NCI-H524 treated with DMSO at 0.1 percent for 48 hours (cell line): ENCODE measurements at regions not wholly inside any gene's neighbourhood (a gene's known extent, or its start where the extent isn't known, plus 50 kb on each side); places are given as distances from the start of the nearest gene placed in this dataset.
"Not testable (repeated sequence)": the region's sequence is repeated elsewhere in the genome, so short reads cannot be mapped to it uniquely, and the experiment has no call there.

Experiments
- DNase-seq: peaks from one replicate; lab custom pipeline; 2025; lab: John Stamatoyannopoulos, UW

GRCh38 chr4:11702886-11703557 lies 274.3 kb upstream of the HS3ST1 start:
- no peak for DNase-seq

DNA sequence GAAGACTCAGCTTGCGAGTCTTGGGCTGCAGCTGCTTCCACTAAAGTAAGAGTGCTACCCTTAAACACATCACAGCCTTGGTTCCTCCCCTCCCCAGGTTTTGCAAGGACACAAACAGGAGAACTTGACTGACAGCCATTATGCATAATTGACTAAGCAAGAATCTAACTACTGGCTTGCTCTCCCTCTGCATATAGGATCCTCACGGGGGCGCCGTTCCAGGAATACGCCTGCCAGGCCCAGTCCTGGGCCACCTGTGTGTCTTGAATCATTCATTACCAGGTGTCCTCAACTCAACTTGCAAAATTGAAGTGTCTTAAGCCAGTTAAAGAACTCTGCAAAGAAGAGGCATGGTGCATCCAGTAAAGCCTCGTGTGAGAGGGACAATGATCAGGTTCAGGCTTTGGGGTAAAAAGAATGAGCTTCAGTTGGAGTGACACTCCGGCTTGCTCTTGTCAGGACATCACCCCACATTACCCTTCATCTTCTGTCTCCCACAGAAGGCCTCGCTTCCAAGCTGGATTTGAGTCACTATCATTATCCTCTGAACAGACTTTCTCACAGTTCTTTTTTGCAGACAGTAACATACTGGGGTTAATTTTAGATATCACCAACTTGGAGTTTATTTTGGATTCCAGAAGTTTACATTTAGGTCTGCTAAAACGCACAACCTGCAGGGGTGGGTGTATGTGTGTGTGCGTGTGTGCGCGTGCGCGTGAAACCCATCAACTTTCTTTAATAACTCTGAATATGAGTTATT lies 273.5 kb upstream of the HS3ST1 start:
- no peak for DNase-seq

GRCh38 chr4:11700751-11701226 lies 272.1 kb upstream of the HS3ST1 start:
- no peak for DNase-seq

GRCh38 chr4:11698846-11699590 lies 270.3 kb upstream of the HS3ST1 start:
- DNase-seq = no peak

DNA sequence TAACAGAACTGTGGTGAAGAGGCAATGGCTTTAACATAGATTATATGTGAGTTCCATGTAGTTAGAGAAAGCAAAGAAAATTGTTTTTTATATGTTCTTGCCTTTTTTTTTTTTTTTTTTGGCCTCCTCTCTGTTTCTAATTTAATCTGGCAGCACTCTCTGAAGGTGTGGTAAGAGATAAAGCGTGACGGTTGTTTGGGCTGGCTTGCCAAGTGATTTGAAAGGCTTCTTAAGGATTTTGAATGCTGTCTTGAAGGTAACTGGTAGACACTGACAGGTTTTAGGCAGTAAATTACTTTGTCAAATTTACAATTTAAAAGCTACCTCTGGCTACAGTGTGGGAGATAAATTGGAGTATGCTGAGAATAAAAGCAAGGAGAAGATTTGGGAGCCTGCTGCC lies 269.3 kb upstream of the HS3ST1 start:
- DNase-seq = no peak

- DNase-seq = no peak
These were observed 265.0 kb upstream of the HS3ST1 start for GRCh38 chr4:11693693-11694092.

DNA sequence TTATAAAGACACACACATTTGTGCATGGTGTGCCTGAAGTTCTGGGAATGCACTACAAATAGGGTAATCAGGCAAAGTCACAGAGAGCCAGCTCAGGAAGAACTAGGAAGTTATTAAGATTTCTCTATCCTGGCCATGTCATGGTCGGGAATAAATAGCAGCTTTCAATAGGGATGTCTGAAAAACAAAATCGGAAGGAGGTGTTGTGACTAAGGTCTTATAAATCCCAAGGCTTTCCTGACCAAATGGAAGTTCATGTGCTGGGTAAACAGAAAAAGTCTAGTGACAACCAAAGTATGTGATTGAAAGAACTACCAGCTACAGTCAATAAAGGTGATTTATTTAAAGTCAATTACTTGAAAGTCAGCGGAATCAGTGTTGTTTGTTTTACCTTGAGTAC lies 262.5 kb upstream of the HS3ST1 start:
- no peak for DNase-seq

GRCh38 chr4:11687727-11688126 lies 259.0 kb upstream of the HS3ST1 start:
- DNase-seq = no peak

DNA sequence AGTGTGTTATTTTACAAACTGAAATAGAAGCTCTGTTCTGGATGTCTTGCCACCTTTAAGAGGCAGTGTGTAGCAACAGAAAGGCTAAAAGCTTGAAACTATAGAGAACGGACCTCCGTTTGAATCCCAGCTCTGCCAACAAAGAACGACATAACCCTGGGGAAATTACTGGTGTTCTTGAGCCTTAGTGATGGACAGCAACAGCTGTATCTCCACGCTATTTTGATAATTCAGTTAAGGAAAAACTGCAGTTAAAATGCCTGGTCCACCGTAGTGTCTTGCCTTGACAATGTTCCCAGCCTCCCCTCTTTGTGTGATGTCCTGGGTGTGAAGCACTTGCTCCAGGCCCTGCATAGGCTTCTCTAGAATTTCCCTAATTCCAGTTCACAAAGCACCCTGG lies 256.8 kb upstream of the HS3ST1 start:
- DNase-seq = no peak

DNA sequence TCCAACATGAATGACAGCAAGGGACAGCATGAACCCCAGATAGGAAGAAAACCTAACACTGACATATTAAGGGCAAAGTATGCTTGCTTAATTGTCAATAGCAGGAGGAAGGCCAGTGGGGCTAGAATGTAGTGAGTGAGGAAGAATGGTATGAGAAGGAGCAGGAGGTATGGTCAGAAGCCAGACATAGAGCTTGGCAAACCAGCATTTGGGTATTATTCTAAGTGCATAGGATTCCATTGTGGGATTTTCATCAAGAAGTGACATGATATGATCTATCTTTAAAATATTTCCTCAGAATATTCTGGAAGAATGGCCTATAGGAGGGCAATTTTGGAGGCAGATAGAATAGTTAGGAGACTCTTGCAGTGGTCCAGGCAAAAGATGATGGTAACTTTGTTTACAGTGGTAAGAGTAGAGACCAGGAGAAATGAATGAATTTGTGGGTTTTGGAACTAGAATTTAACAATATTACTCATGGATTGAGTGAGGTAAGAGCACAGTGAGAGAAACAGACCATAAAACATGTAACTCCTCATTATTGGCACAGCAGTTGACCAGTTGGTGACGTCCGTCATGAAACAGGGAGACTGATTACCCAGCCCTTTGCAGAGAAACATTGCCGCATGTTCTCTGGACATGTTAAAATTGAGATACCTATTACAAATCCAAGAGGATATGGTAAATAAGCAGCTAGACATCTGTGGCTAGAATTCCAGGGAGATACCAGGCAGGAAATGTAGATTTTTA lies 246.5 kb upstream of the HS3ST1 start:
- DNase-seq = no peak

- no peak for DNase-seq
These were observed 241.6 kb upstream of the HS3ST1 start for GRCh38 chr4:11670304-11670703.

DNA sequence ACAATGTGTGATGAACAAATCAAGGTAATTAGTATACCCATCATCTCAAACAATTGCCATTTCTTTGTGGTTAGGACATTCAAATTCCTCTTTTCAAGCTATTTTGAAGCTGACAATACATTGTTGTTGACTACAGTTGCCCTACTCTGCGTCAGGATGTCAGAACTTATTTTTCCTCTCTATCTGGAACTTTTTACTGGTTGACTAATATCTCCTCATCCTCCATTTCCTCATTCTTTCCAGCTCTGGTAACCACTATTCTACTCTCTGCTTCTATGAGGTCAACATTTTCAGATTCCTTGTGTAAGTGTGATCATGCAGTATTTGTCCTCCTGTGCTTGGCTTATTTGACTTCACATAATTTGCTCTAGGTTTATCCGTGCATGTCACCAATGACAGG lies 240.5 kb upstream of the HS3ST1 start:
- no peak for DNase-seq

GRCh38 chr4:11663114-11663513 lies 234.4 kb upstream of the HS3ST1 start:
- DNase-seq = no peak

GRCh38 chr4:11650801-11651596 lies 222.3 kb upstream of the HS3ST1 start:
- DNase-seq = no peak

DNA sequence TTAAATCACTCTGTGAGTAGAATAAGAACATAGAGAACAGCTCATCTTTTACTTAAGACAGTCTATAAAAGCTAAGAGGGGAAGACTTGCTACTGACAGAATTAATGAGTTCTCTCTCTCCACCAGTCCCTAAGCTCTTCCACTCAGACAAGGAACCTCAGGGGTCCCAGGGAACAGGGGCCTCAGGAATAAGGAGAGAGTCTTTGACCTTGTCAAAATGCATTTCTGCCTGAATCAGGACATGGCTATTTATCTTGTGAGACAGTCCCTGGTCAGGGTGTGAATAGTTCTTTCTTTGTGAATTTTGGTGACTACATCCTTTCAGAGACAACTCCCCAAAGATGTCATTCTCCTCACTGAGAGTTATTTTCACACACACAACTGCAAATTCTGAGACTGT lies 218.7 kb upstream of the HS3ST1 start:
- no peak for DNase-seq

DNA sequence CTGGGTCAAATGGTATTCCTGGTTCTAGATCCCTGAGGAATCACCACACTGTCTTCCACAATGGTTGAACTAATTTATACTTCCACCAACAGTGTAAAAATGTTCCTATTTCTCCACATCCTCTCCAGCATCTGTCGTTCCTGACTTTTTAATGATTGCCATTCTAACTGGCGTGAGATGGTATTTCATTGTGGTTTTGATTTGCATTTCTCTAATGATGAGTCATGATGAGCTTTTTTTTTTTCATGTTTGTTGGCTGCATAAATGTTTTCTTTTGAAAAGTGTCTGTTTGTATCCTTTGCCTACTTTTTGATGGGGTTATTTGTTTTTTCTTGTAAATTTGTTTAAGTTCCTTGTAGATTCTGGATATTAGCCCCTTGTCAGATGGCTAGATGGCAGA lies 214.4 kb upstream of the HS3ST1 start:
- not testable (repeated sequence) for DNase-seq

- DNase-seq = no peak
These were observed 211.9 kb upstream of the HS3ST1 start for GRCh38 chr4:11640584-11640983.

DNA sequence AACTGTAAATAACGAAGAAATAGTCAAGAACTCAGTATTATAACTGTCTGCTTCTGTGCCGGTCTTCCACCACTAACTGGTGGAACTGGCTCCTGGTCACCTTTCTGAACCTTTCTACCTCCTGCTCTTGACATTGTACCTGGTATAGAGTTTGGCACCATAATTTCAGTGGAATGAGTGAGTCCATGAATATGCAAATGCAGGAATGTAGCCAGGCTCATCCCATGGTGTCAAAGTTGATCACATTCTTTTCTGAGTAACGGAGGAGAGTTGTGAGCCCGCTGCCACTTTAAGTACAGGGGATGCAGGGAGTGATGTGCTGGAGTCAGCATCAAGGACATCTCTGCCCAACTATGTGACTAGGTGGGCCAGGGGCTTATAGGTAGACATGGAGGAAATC lies 207.9 kb upstream of the HS3ST1 start:
- DNase-seq = no peak

DNA sequence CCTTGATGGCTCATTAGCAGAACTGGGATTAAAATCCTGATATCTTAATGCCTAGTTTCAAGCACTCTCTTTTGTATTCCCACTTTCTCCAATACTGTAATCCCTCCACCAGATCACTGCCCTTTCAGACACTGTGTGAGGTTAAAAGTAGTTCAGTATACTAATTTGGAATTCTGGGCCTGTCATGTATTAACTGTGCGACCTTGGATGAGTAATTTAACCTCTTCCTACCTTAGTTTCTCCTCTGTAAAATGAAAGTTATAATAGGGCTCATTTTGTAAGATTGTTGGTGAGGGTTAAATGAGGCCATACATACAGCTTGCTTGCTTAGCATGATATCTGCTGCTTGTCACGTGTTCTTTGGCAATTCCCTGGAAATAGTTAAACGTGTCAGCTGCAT lies 207.3 kb upstream of the HS3ST1 start:
- DNase-seq = no peak

GRCh38 chr4:11635342-11635741 lies 206.6 kb upstream of the HS3ST1 start:
- DNase-seq = no peak

- DNase-seq = no peak
These were observed 205.6 kb upstream of the HS3ST1 start for GRCh38 chr4:11634283-11634682.
